IMR-90 (cell line): ENCODE measurements at regions not wholly inside any gene's neighbourhood (a gene's known extent, or its start where the extent isn't known, plus 50 kb on each side); places are given as distances from the start of the nearest gene placed in this dataset.

ENCODE experiments used
- ATAC-seq: fragments of 200-7000 bp; cut with Tn5 transposase; 2 replicates; pipeline ENCODE4 v1.9.1; 2020; ENCODE audit warnings: low read depth, mild to moderate bottlenecking, moderate library complexity
- BruUV-seq: library from RNA; stranded (reverse); fragments of 400-500 nt; replicated peaks from 2 replicates; lab custom pipeline; 2021; lab: Mats Ljungman, UMichigan
- CTCF ChIA-PET: fragments of 300-600 bp; formaldehyde crosslinking; extraction: SDS; loops from one replicate; lab custom pipeline; 2021; ENCODE audit warnings: antibody characterized with exemption; lab: Yijun Ruan, JAX
- POLR2A ChIA-PET: fragments of 300-600 bp; sonication (Branson Sonifier 250); formaldehyde crosslinking; loops from one replicate; lab custom pipeline; 2022; ENCODE audit warnings: antibody characterized with exemption; ENCODE audit not compliant: unreplicated experiment; lab: Charles Lee
- DNase-seq: peaks from one replicate; pipeline ENCODE4 v3.0.0; 2013
- H2AFZ ChIP-seq: replicated peaks from 2 replicates; pipeline ENCODE3; 2013; ENCODE audit warnings: low read length, mild to moderate bottlenecking; ENCODE audit not compliant: poor library complexity
- H2AK5ac ChIP-seq: 2 replicates; pipeline ENCODE4 v1.6.1; 2013; ENCODE audit warnings: low read depth, low read length, inconsistent platforms
- H2AK9ac ChIP-seq: replicated peaks from 2 replicates; pipeline ENCODE3; 2013; ENCODE audit warnings: mild to moderate bottlenecking, low read depth, low read length, moderate library complexity; ENCODE audit not compliant: poor library complexity
- H2BK120ac ChIP-seq: 2 replicates; pipeline ENCODE4 v1.6.1; 2013; ENCODE audit warnings: low read depth, low read length, inconsistent platforms
- H2BK15ac ChIP-seq: 3 replicates; pipeline ENCODE4 v1.6.1; 2013; ENCODE audit warnings: low read depth, low read length, inconsistent platforms
- H2BK20ac ChIP-seq: 2 replicates; pipeline ENCODE4 v1.6.1; 2013; ENCODE audit warnings: low read depth, mild to moderate bottlenecking, inconsistent platforms, low read length, moderate library complexity
- H2BK5ac ChIP-seq: 2 replicates; pipeline ENCODE4 v1.6.1; 2013; ENCODE audit warnings: mild to moderate bottlenecking, low read depth, low read length, inconsistent platforms; ENCODE audit not compliant: poor library complexity, severe bottlenecking
- H3K14ac ChIP-seq: replicated peaks from 2 replicates; pipeline ENCODE4 v1.6.1; 2013; ENCODE audit warnings: low read depth, low read length, inconsistent platforms
- H3K18ac ChIP-seq: 2 replicates; pipeline ENCODE4 v1.6.1; 2013; ENCODE audit warnings: low read depth, low read length, control low read depth
- H3K23ac ChIP-seq: 2 replicates; pipeline ENCODE4 v1.6.1; 2013; ENCODE audit warnings: low read depth, low read length, inconsistent platforms
- H3K27ac ChIP-seq: 2 replicates; pipeline ENCODE4 v1.5.1; 2013; ENCODE audit warnings: mild to moderate bottlenecking, control low read depth, low read length; ENCODE audit not compliant: insufficient read depth
- H3K27me3 ChIP-seq: 2 replicates; pipeline ENCODE4 v1.6.1; 2013; ENCODE audit warnings: low read length; ENCODE audit not compliant: control insufficient read depth, insufficient read depth
- H3K36me3 ChIP-seq: 2 replicates; pipeline ENCODE4 v1.6.1; 2013; ENCODE audit warnings: low read length, mixed read lengths; ENCODE audit not compliant: control insufficient read depth, insufficient read depth
- H3K4ac ChIP-seq: 2 replicates; pipeline ENCODE4 v1.6.1; 2013; ENCODE audit warnings: low read depth, low read length, inconsistent platforms
- H3K4me1 ChIP-seq: 2 replicates; pipeline ENCODE4 v1.6.1; 2013; ENCODE audit warnings: low read length, mixed read lengths; ENCODE audit not compliant: control insufficient read depth, insufficient read depth
- H3K4me2 ChIP-seq: 2 replicates; pipeline ENCODE4 v1.6.1; 2013; ENCODE audit warnings: low read depth, mild to moderate bottlenecking, control low read depth, low read length, moderate library complexity
- H3K4me3 ChIP-seq: 2 replicates; pipeline ENCODE4 v1.5.1; 2013; ENCODE audit warnings: low read depth, mild to moderate bottlenecking, control low read depth, low read length, moderate library complexity; ENCODE audit not compliant: insufficient read depth
- H3K56ac ChIP-seq: 2 replicates; pipeline ENCODE4 v1.6.1; 2013; ENCODE audit warnings: low read length, inconsistent platforms; ENCODE audit not compliant: insufficient read depth; ENCODE audit errors: extremely low read depth
- H3K79me1 ChIP-seq, 2 experiments: 2 replicates each; pipeline ENCODE4 v1.6.1; 2013; ENCODE audit warnings: low read length in 2 of 2, inconsistent platforms in 1 of 2, low read depth in 1 of 2
- H3K9ac ChIP-seq: 2 replicates; pipeline ENCODE4 v1.6.1; 2013; ENCODE audit warnings: low read depth, low read length, control low read depth
- H3K9me1 ChIP-seq: 2 replicates; pipeline ENCODE4 v1.6.1; 2013; ENCODE audit warnings: low read length, inconsistent platforms; ENCODE audit not compliant: insufficient read depth
- H3K9me3 ChIP-seq: 2 replicates; pipeline ENCODE4 v1.6.1; 2013; ENCODE audit warnings: low read length; ENCODE audit not compliant: control insufficient read depth, insufficient read depth
- H4K20me1 ChIP-seq: 2 replicates; pipeline ENCODE4 v1.6.1; 2013; ENCODE audit warnings: low read length, inconsistent platforms; ENCODE audit not compliant: insufficient read depth
- H4K5ac ChIP-seq: 2 replicates; pipeline ENCODE4 v1.6.1; 2013; ENCODE audit warnings: mild to moderate bottlenecking, low read depth, low read length, control low read depth
- H4K8ac ChIP-seq, 2 experiments: 2 replicates each; pipeline ENCODE4 v1.6.1; 2013; ENCODE audit warnings: low read depth in 2 of 2, low read length in 2 of 2, control low read depth in 1 of 2, inconsistent platforms in 1 of 2
- H4K91ac ChIP-seq: 2 replicates; pipeline ENCODE4 v1.6.1; 2013; ENCODE audit warnings: low read depth, low read length, inconsistent platforms; ENCODE audit not compliant: insufficient read depth
- CHD1 ChIP-seq: IDR thresholded peaks from 2 replicates; pipeline ENCODE4 v1.6.1; 2012; ENCODE audit warnings: low read depth, low read length, improper control_type of control experiment
- FOS ChIP-seq: fragments of 150-350 bp; IDR thresholded peaks from 2 replicates; pipeline ENCODE4 v1.6.1; 2016; ENCODE audit warnings: low read depth, low read length
- RAD21 ChIP-seq: IDR thresholded peaks from 2 replicates; pipeline ENCODE4 v1.6.1; 2012; ENCODE audit warnings: low read length, improper control_type of control experiment
- WGBS, 2 experiments: methylation state at CpG; one replicate each; pipeline versions ENCODE4 v1.1.5 to v1.1.7; 2013; ENCODE audit warnings: missing lambda C conversion rate in 2 of 2; ENCODE audit not compliant: insufficient read length in 1 of 2; ENCODE audit errors: extremely low coverage in 2 of 2; 5-methylcytosine and 5-hydroxymethylcytosine counted together
- dilution Hi-C: fragments of 300-500 bp; cut with HindIII; formaldehyde crosslinking; loops from one replicate; pipeline ENCODE4 v1.14.3; 2018; ENCODE audit warnings: low sequenced_read_pairs; ENCODE audit not compliant: unreplicated experiment
- in situ Hi-C: fragments of 300-500 bp; cut with MboI; formaldehyde crosslinking; loops from 3 replicates; pipeline ENCODE4 v1.14.3; 2019; ENCODE audit warnings: low sequenced_read_pairs, inconsistent platforms, mixed read lengths
- intact Hi-C: fragments of 100-400 bp; cut with micrococcal nuclease; formaldehyde crosslinking; loops from 2 replicates; pipeline ENCODE4 v1.10.0; 2022

- no peak overlapping the region for H3K9ac ChIP-seq
- DNase-seq, result no peak
- no peaks in the 10 kb centered on the region for H3K9me3 ChIP-seq
- dilution Hi-C loops (no loop called here), intact Hi-C loops (no loop called here), in situ Hi-C loops (no loop called here)
- H4K8ac ChIP-seq, result no peak overlapping the region
- H2BK120ac ChIP-seq, result no peak overlapping the region
- H3K4me2 ChIP-seq, result no peak overlapping the region
- no peak for ATAC-seq
- ChIA-PET POLR2A (no interaction called here), CTCF (interaction anchor here (1.5 kb wide), 1 partner anchor 10 kb away, joined by 4 read pairs; no protein-coding TSS in a partner anchor)
- H2BK20ac ChIP-seq, result no peak overlapping the region
- H3K9me1 ChIP-seq, result no peaks in the 10 kb centered on the region
- H4K91ac ChIP-seq, result no peak overlapping the region
- no peak overlapping the region for H4K5ac ChIP-seq
- H3K4ac ChIP-seq, result no peak overlapping the region
- no peak overlapping the region for H3K27ac ChIP-seq
- H4K20me1 ChIP-seq, result no peaks in the 10 kb centered on the region
- H3K18ac ChIP-seq, result no peak overlapping the region
- no peak overlapping the region for H3K14ac ChIP-seq
- BruUV-seq, result no TSS peak
- no peaks in the 10 kb centered on the region for H3K36me3 ChIP-seq
- H3K79me1 ChIP-seq, result no peaks in the 10 kb centered on the region
- H2BK5ac ChIP-seq, result no peak overlapping the region
- peaks cover 41% of the 10 kb centered on the region for H3K27me3 ChIP-seq
- WGBS, 2 experiments, result no CpG with 5 or more reads among the region's 3 CpGs
- no peak overlapping the region for H3K23ac ChIP-seq
- no peak overlapping the region for H2AK5ac ChIP-seq
- H3K56ac ChIP-seq, result no peak overlapping the region
- TF ChIP-seq RAD21 (no peak), CHD1 (no peak), FOS (no peak)
- no peak overlapping the region for H2AFZ ChIP-seq
- no peaks in the 10 kb centered on the region for H3K4me1 ChIP-seq
- H3K4me3 ChIP-seq, result no peak overlapping the region
- no peak overlapping the region for H2BK15ac ChIP-seq
- no peak overlapping the region for H2AK9ac ChIP-seq
Observed at GRCh38 chr21:35968564-35968963, 91.8 kb downstream of the SETD4 start.
